DOHH2 (cell line): ENCODE measurements at regions not wholly inside any gene's neighbourhood (a gene's known extent, or its start where the extent isn't known, plus 50 kb on each side); places are given as distances from the start of the nearest gene placed in this dataset.
A peak's percentile ranks its signal among the peaks of the same experiment; 100 is the strongest.
"Not testable (repeated sequence)": the region's sequence is repeated elsewhere in the genome, so short reads cannot be mapped to it uniquely, and the experiment has no call there.

Experiments
- H3F3A ChIP-seq: fragments of 200-600 bp; sonication (generic), shearing (Covaris generic); 2 replicates; pipeline ENCODE4 v1.6.0; 2016; ENCODE audit warnings: antibody characterized with exemption, mild to moderate bottlenecking; ENCODE audit not compliant: control insufficient read depth, insufficient read depth
- H3K27ac ChIP-seq: fragments of 200-600 bp; sonication (generic); 2 replicates; pipeline ENCODE4 v1.5.1; 2014; ENCODE audit warnings: low read depth, mild to moderate bottlenecking, low read length, moderate library complexity
- H3K27me3 ChIP-seq: fragments of 200-600 bp; sonication (generic); 2 replicates; pipeline ENCODE4 v1.6.1; 2014; ENCODE audit warnings: mild to moderate bottlenecking, low read length, mixed read lengths; ENCODE audit not compliant: control insufficient read depth
- H3K36me3 ChIP-seq: fragments of 200-600 bp; sonication (generic); 2 replicates; pipeline ENCODE4 v1.6.1; 2014; ENCODE audit warnings: mild to moderate bottlenecking, low read length, moderate library complexity, mixed read lengths; ENCODE audit not compliant: control insufficient read depth
- H3K4me1 ChIP-seq: fragments of 200-600 bp; sonication (generic); 2 replicates; pipeline ENCODE4 v1.6.1; 2014; ENCODE audit warnings: mild to moderate bottlenecking, low read length, mixed read lengths; ENCODE audit not compliant: control insufficient read depth
- H3K4me2 ChIP-seq: fragments of 200-600 bp; sonication (generic); 2 replicates; pipeline ENCODE4 v1.6.0; 2014; ENCODE audit warnings: mild to moderate bottlenecking, low read length, moderate library complexity
- H3K4me3 ChIP-seq: fragments of 200-600 bp; sonication (generic); 2 replicates; pipeline ENCODE4 v1.5.1; 2014; ENCODE audit warnings: mild to moderate bottlenecking, low read length, mixed read lengths
- H3K79me2 ChIP-seq: fragments of 200-600 bp; sonication (generic); 2 replicates; pipeline ENCODE4 v1.6.1; 2014; ENCODE audit warnings: mild to moderate bottlenecking, low read length, mixed read lengths; ENCODE audit not compliant: control insufficient read depth
- H3K9me2 ChIP-seq: fragments of 200-600 bp; sonication (generic); replicated peaks from 2 replicates; pipeline ENCODE4 v1.6.1; 2014; ENCODE audit warnings: mild to moderate bottlenecking, low read length, mixed read lengths; ENCODE audit not compliant: control insufficient read depth
- H3K9me3 ChIP-seq: fragments of 200-600 bp; sonication (generic); 2 replicates; pipeline ENCODE4 v1.6.1; 2014; ENCODE audit warnings: antibody characterized with exemption, low read length, mixed read lengths; ENCODE audit not compliant: control insufficient read depth, insufficient read depth
- H4K20me1 ChIP-seq: fragments of 200-600 bp; sonication (generic); 2 replicates; pipeline ENCODE4 v1.6.0; 2014; ENCODE audit warnings: low read depth, mild to moderate bottlenecking, antibody characterized with exemption, low read length, moderate library complexity; ENCODE audit not compliant: control insufficient read depth, insufficient read depth
- CTCF ChIP-seq: fragments of 200-600 bp; sonication (generic); IDR thresholded peaks from one replicate; pipeline ENCODE4 v1.5.1; 2014; ENCODE audit warnings: antibody characterized with exemption, mild to moderate bottlenecking, low read depth, low read length; ENCODE audit not compliant: poor library complexity, severe bottlenecking
- EZH2phosphoT487 ChIP-seq: fragments of 200-600 bp; sonication (generic); IDR thresholded peaks from 2 replicates; pipeline ENCODE4 v1.6.1; 2017; ENCODE audit warnings: borderline replicate concordance, mild to moderate bottlenecking, antibody characterized with exemption, low read length, moderate library complexity, mixed read lengths

- H3K9me2 ChIP-seq = no peaks in the 10 kb centered on the region
- peaks cover 58% of the 10 kb centered on the region for H3K4me1 ChIP-seq
- no peaks in the 10 kb centered on the region for H3K79me2 ChIP-seq
- H3K4me2 ChIP-seq = peak overlapping the region; percentile 84
- H3K4me3 ChIP-seq = peak overlapping the region; percentile 63
- no peaks in the 10 kb centered on the region for H3K36me3 ChIP-seq
- H3F3A ChIP-seq = peaks cover 23% of the 10 kb centered on the region
- peak overlapping the region; percentile 94 for H3K27ac ChIP-seq
- H3K9me3 ChIP-seq = peaks cover 39% of the 10 kb centered on the region
- TF ChIP-seq CTCF (no peak), EZH2phosphoT487 (no peak)
- H3K27me3 ChIP-seq = no peaks in the 10 kb centered on the region
- H4K20me1 ChIP-seq = no peaks in the 10 kb centered on the region
Observed at GRCh38 chr10:123392182-123392963, 238.2 kb downstream of the BUB3 start.

- H3K27ac ChIP-seq = peak overlapping the region; percentile 94
- H3K36me3 ChIP-seq = no peaks in the 10 kb centered on the region
- peaks cover 23% of the 10 kb centered on the region for H3F3A ChIP-seq
- no peaks in the 10 kb centered on the region for H3K27me3 ChIP-seq
- no peak for TF ChIP-seq CTCF
- no peak for TF ChIP-seq EZH2phosphoT487
- H3K9me2 ChIP-seq = no peaks in the 10 kb centered on the region
- no peaks in the 10 kb centered on the region for H3K79me2 ChIP-seq
- peaks cover 35% of the 10 kb centered on the region for H3K9me3 ChIP-seq
- H3K4me3 ChIP-seq = peak overlapping the region; percentile 63
- peak overlapping the region; percentile 84 for H3K4me2 ChIP-seq
- H3K4me1 ChIP-seq = peaks cover 66% of the 10 kb centered on the region
- H4K20me1 ChIP-seq = no peaks in the 10 kb centered on the region
Observed at GRCh38 chr10:123393170-123393569, 239.0 kb downstream of the BUB3 start.

GRCh38 chr10:123394382-123394781 is 240.2 kb downstream of the BUB3 start:
- no peak for TF ChIP-seq CTCF
- TF ChIP-seq EZH2phosphoT487 = no peak
- H4K20me1 ChIP-seq = no peaks in the 10 kb centered on the region

GRCh38 chr10:123395234-123395633 is 241.0 kb downstream of the BUB3 start:
- not testable (repeated sequence) for H3K36me3 ChIP-seq, H3K27me3 ChIP-seq, H3K4me3 ChIP-seq, H3K4me2 ChIP-seq, H4K20me1 ChIP-seq, H3K9me2 ChIP-seq, H3K27ac ChIP-seq, H3K79me2 ChIP-seq
- H3K4me1 ChIP-seq = peaks cover 78% of the 10 kb centered on the region
- H3F3A ChIP-seq = peaks cover 23% of the 10 kb centered on the region
- H3K9me3 ChIP-seq = peaks cover 15% of the 10 kb centered on the region

More at GRCh38 chr10:123394382-123394781, 240.2 kb downstream of the BUB3 start:
- peaks cover 23% of the 10 kb centered on the region for H3F3A ChIP-seq
- H3K36me3 ChIP-seq = no peaks in the 10 kb centered on the region
- no peaks in the 10 kb centered on the region for H3K79me2 ChIP-seq
- H3K4me1 ChIP-seq = peaks cover 78% of the 10 kb centered on the region
- peaks cover 24% of the 10 kb centered on the region for H3K9me3 ChIP-seq
- H3K27ac ChIP-seq = 0 out of 2 replicates have a peak overlapping the region, but pooled peaks have one; percentile 94
- no peaks in the 10 kb centered on the region for H3K9me2 ChIP-seq
- H3K4me3 ChIP-seq = no peak overlapping the region
- no peaks in the 10 kb centered on the region for H3K27me3 ChIP-seq
- no peak overlapping the region for H3K4me2 ChIP-seq
